ENCODE measurements at regions not wholly inside any gene's neighbourhood (a gene's known extent, or its start where the extent isn't known, plus 50 kb on each side); places are given as distances from the start of the nearest gene placed in this dataset.
"Not testable (repeated sequence)": the region's sequence is repeated elsewhere in the genome, so short reads cannot be mapped to it uniquely, and the experiment has no call there.

DNA sequence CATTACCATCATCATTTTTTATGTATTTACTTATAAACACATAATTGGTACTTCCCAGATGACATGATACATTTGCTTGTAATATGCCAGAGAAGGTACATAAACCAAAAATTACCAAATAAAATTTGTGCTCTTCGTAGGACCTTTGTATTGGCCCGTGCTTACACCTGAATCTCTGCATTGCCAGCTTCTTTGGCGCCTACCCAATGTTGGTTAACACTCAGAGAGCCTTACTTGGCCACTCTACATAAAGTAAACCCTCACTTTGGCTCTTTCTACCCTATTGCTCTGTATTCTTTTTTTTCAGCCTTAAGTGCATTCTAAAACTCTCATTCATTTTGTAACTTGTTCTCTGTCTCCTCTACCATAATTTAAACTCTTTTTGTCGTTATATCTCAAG, 148.1 kb upstream of the ZNF608 start:
- no peak for DNase-seq

DNA sequence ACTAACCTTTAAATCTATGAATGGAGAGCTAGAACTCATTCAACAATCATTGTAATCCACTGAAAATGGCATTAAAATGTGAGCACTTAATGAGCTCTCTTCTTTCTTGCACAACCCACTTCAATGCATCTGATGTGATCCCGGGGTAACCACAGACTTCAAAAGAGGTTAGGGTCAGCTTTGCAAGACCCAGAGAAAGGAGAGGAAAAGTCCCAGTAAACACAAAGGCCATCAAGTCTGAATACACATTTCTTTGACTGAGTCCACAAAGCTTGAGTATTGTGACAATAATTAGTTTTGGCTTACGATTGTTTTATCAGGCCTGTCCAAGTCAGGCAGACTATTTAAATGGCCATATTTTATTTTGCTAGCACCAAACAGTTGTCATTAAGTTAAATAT, 148.8 kb upstream of the ZNF608 start:
- no peak for DNase-seq

DNA sequence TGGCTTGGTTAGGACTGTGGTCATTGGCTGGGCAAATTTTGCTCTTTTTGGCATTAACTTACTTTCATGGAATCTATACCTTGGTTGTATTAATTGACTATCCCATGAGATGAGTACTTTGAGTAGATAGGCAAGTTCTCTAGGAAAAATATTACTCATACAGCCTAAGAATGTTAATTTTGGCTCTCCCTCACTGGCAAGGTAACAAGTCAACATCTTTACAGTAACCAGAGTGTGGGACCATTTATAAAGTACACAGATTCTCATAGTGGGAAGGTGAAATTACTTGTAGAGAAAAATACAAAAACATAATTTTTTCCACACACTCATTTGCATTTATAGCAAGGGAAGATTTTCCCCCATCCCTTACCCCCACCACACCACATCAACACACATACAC, 154.6 kb upstream of the ZNF608 start:
- DNase-seq, result no peak

DNA sequence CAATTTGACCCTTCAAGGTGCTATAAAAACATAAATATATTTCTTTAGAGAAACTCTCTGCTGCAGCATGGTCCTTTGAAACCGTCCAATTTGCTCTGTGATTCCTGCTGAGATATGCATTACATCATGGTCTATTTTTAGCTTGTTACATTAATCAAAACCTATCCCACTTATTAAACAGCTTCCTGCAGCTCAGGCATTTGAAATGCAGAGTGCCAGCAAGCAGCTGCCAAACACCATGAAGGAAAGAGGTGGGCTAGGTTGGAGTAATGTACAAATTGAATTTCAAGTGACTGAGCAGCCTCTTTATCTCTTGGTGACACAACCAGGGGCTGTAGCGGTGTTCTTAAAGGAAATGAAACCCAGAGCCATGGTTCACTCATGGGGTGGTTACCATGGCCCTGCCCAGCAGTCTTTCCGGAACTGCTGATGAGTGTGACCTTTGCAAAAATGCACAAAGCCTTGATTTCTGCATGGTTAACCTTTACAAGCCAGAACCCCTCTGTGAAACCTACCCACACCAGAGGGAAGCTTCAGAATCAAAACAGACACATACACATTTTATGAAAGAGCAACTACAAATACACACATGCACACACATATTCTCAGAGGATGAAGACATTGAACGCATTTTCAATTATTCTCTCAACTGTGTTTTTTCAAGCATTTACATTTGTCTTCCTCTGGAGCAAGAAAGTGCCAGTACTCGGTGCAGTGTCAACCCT, 155.8 kb upstream of the ZNF608 start:
- DNase-seq, result no peak

DNA sequence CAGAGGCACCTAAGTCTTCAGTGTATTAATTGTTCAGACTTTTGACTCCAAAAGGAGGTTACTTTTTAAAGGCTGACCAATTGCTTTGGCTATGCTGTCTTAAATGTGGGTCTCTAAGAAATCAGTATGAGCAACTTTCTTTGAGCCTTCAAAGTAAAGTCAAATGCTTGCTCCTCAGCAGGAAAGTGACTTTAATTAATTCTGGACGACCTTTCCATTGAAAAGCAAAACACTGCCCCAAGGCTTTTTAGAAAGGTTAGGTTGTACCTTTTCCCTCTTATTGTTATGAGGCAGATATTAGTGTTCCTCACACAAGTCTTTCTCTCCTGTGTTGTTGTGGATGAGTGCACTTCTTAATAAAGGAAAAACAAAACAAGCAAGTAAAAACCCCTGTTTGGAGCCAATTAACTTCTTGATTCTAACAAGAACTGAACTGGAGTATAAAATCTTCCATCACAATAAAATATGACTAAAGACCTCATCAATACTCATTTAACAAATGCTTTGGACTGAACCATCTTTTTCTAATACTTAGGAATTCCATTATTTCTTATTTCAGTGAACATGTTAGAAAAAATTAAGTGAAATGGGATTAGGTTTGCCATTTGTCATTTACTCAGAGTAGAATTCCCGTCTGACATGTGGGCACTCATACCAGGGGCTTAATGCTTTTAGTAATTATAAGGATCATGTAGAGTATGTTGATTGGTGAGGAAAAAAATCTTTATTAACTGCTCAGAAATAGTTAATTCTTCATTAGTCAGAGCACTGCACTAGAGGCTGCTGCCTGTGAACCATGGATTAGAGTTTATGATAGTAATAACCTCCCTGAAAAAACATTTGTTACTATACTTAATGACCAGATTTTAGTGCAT, 159.1 kb upstream of the ZNF608 start:
- no peak for DNase-seq

DNA sequence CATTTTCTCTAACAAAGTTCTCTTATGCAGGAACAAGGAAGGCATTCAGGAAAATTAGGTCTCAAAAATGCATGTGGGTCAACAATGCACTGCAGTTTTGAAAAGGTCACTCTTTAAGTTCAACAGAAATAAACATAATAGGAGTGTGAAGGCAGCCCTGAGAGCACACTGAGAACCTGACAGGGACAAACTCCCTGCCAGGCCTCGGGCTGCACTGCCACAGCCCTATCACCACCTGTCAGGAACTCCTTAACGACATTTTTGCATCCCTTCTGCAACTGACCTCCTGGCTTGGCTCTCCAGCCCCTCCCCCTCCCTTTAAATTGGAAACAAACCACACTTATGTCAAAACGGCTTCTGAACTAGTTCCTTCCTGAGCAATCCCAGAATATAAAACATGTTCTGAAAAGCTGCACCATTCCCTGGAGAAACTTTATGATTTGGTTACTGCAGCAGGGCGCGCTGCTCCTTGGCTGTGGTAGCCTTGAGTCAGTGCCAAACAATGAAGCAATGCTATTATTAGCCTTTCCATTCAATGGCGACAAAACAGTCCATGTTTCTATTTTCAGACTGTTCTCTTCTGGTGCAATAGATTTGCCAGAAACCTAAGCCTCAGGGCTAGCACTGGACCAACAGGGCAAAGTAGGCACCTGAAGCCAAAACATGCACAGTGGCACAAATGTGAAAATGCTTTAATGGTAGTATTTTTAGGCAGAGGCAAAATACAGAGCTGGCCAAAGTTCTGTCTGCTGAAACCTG, 160.1 kb upstream of the ZNF608 start:
- peak; percentile 89 for DNase-seq

DNA sequence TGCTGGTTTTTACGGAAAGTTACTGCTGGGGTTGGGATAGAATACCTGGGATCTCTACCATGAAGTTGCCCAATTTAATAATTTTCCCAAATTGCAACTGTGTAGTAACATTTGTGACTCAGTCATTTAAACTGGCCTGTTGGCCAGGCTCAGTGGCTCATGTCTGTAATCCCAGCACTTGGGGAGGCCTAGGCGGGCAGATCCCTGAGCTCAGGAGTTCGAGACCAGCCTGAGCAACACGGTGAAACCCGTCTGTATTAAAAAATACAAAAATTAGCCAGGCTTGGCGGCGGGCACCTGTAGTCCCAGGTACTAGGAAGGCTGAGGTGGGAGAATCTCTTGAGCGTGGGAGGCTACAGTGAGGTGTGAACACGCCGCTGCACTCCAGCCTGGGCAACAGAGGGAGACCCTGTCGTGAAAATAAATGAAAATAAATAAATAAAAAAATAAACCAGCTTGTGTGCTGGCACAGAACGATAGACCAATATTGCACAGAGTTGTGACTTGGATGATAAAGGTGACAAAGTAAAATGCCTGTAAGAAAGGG, 160.7 kb upstream of the ZNF608 start:
- DNase-seq, result no peak

DNA sequence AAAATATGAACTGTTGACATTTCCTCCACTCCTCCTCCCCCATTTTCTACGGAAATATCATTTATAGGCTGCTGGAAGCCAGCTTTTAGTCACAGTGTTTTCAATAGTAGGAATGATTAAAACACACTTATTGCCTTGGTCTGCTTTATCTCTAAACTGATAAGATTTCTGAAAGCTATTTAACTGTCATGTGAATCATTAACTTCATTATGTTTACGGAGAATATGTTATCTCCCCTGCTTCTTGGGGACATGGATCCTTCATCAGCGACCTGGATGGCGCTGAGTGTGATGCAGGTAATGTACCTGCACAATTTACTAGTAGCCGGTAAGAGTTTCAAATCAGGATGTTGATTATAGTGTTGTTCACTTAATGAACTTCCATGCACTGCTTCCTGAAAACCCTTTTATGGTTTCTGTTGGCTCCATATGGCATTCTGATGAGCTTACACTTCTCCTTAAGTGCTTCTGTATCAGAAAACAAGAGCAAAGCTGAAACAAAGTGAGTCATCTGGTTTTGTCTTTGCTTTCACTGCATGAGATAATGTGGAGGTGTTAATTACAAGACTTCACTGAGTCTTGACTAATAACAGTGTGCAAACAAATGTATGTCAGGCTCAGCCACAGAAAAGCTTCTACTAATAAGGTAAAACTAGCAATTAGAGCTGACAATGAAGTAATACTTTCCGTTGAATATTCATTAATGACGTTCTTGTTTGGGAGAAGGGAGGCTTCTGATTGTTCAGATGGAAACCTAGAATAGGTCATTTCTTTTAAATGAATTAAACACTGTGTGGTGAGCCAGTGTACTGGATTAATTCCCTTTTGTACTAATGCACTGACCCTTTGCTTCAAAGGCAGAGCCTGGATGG, 162.4 kb upstream of the ZNF608 start:
- no peak for DNase-seq

DNA sequence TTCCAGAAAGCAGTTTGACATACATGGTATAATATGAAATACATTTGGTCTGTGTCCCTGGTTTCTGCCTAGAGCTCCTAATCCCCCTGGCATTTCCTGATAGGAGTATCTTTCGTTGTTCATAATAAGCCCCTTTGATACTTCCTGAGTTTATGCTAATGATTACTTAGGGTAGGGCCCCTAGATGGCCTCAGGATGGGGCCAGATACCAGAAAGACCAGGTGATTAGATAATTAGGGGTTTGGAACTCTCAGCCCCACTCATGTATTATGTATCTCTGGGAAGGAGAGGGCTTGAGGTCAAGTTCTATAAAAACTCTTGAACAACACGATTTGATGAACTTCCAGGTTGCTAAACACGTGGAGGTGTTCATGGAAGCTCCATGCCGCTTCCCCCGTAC, 163.3 kb upstream of the ZNF608 start:
- DNase-seq, result no peak

DNA sequence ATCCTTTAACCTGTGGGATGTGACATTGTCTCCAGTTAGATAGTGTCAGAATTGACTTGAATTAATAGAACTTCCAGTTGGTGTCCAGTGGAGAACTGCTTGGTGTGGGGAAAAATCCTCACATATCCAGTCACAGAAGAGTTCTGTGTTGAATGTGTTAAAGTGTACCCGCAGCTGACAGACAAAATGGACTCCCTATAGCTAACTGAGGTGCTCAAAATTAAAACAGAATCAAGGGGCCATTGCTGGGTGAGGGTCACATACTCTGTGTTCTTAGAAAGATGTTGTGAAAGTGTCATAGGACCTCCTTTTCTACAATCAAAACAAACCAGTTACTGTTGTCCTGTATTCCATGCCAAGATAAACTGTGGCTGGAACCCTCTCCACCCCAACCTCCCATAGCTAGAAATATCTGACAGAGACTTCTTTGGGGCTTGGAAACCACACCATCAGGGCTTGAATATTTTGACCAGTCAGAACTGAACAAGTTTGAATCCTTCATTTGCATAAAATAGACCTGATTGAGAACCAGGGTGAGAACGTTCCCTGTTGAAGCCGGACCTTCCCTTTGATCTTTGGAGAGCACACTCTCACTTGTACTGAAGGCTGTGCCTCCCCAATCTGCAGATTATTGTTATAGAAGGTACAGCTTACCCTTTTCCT, 164.0 kb upstream of the ZNF608 start:
- DNase-seq, result no peak

DNA sequence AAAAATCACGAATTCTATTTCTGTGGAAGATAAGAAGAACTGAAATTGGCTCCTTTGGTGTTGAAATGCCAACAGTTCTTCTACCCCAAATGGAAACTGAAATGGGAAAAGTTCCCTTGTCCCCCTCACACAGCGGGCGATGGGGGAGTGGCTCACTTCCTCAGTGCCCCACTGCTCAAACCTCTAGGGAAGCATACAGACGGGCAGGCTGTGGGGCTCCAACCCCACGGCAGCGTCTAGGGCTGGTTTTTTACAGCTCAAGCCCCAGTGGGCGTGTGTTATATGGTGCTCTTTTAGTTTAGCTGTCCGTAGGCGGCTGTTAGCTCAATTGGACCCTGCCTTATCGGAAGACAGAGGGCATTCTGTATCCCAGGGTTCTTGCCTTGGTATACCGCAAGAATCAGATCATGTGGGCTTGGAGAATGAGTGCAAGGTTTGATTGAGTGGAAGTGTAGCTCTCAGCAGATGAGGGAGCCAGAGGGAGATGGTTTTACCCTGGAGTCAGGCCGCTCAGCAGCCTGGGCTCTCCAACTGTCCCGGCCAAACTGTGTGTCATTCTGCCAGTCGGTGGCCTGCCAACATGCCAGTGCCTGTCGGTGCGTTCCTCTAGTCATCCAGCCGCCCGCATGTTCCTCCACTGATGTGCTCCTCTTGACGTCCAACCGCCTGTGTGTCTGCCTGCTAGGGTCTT, 166.3 kb upstream of the ZNF608 start:
- DNase-seq, result no peak

DNA sequence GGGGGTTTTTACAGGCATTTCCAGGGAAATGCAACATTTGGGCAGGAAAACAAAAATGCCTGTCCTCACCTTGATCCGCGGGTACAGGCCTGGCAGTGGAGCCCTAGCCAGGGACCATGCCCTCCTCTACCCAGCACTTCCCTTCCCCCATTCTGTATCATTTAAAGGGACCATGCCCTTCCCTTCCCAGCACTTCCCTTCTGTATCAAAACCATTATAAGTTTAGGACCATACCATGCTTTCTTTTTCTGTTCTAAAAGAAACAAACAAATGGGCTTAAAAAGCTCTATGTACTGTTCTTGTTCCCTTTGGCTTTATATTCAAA, 166.9 kb upstream of the ZNF608 start:
- no peak for DNase-seq

DNA sequence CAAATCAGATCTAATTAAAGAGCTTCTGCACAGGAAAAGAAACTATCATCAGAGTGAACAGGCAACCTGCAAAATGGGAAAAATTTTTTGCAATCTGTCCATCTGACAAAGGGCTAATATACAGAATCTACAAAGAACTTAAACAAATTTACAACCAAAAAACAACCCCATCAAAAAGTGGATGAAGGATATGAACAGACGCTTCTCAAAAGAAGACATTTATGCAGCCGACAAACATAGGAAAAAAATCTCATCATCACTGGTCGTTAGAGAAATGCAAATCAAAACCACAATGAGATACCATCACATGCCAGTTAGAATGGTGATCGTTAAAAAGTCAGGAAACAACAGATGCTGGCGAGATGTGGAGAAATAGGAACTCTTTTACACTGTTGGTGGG, 169.9 kb upstream of the ZNF608 start:
- not testable (repeated sequence) for DNase-seq

DNA sequence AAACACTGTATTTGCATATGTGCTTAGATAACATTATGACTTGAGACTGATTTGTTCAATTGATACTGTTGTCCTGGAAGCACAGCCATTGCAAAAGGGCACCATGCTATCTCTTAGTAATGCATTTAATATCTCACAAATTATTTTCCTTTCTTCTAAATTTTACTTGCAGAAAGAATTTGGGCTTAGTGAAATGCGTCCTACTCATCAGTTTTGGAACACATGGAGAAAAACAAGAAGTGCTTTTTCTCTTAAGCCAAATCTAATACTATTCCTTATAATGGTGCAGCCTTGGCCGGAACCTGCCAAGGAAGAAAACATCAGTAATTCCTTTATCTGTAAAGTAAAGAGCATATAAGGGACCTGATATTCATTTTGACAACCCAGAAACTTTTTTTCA, 172.2 kb upstream of the ZNF608 start:
- no peak for DNase-seq

DNA sequence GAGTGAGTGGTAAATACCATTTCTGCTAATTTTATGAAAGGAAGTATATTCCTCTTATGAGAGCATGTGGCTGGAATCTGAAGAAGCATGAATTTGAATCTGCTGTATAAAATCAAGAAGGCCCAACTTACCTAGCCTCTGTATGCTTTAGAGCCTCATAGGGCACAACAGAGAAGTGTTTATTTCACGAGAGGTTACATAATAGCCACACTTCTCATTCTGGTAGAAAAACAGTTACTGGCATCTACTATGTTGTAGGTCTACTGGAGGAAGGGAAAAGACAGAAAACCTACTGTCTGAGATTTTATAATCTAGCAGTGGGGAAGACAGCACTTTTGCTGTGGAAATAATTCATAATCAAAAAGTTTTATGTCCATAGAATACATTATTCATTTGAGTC, 172.6 kb upstream of the ZNF608 start:
- DNase-seq, result no peak

DNA sequence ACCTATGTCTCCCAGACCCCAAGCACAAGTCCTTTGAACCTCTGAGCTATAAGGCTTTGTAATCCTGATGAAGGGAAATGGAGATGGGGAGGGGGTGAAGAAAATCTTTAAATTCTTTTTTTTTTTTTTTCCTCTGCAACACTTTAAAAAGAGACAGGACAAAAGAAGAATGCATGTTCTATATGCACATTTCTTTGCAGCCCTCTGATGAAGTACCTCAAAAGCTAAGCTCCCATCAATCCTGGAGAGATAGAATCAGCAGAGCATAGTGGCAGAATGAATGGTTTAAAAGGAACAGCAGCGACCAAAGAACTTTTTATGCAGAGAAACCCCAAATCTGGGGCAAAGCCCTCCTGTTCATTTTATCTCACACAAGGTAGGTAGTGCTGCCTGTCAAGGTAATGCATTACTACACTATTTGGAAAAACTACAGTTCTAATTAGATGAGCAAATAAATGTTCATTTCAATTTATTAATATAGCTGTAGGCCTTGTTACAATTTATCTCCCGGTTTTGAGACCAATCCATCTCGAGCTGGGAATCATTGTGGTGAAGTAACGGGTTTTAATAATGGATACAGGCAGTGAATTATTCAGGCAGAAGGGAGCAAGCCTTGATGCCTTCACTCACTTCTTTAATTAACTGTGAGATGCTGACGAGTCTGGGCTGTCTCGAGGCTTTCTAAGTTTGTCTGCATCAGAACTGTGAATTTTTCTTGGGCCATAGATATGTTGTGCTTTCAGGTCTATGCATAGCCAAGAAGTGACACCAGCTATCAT, 173.5 kb upstream of the ZNF608 start:
- DNase-seq, result no peak

DNA sequence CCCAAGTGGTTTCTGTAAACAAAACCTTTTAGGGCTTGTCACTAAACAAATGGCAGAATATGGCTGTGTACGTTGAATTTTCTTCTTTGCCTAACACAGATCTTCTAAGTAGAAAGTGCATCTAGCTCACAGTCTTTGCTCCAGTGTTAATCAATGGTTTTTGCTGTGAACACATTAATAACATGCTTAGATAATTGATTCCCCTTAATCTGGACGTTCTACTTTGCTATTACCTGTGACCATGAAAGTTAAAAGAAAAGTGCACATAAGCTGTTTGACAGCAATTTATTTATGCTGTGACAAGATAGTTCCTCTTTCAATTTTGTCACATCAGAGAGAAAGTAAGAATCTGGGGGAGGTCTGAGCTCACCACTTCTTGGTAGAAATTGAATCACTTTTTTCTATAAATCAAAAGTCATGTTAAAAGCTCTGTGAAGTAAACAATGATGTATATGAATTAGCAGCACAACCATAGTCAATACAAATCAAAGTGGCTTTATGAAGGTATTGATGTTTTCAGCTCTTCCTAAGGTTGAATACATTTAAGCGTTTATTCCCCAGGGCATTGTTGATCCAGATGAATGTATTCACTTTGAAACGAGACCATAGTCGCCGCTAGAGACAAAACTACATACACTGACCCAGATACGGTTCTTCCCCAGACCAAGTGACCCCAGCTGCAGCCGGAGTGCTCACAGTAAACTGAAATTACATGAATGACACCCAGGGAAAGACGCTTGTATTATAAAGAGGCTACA, 174.6 kb upstream of the ZNF608 start:
- DNase-seq, result no peak

DNA sequence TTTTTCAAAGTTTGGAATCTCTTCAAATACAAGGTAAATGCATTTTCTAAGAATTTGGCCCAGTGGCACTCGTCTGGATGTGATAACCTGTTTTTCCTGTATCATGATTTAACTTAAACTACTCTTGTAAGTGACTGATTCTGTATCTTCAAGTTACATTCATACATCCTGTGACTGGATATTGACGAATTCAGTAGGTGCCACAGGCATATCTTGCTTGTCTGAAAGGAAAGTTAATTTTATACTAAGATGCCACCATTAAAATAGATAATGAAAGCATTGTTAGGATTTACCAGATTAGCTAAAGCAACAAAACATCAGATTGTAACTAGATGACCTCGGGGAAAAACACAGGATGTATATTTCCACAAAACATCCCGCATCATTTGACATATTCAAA, 175.3 kb upstream of the ZNF608 start:
- DNase-seq, result no peak
